Muscle layer of colon (tissue), 2 donors: ENCODE measurements at regions not wholly inside any gene's neighbourhood (a gene's known extent, or its start where the extent isn't known, plus 50 kb on each side); places are given as distances from the start of the nearest gene placed in this dataset.
"Not testable (repeated sequence)": the region's sequence is repeated elsewhere in the genome, so short reads cannot be mapped to it uniquely, and the experiment has no call there.

Experiments
- H3K27ac ChIP-seq: one replicate; pipeline ENCODE4 v1.7.0; 2013; ENCODE audit warnings: low read depth, mild to moderate bottlenecking, low read length, moderate library complexity
- H3K27me3 ChIP-seq, 2 donors: one replicate each; pipeline ENCODE4 v1.7.0; 2013; ENCODE audit warnings: low read length in 2 of 2, mild to moderate bottlenecking in 2 of 2; ENCODE audit not compliant: insufficient read depth in 2 of 2, control insufficient read depth in 1 of 2
- H3K36me3 ChIP-seq: one replicate; pipeline ENCODE4 v1.7.0; 2013; ENCODE audit warnings: mild to moderate bottlenecking, low read length; ENCODE audit not compliant: insufficient read depth
- H3K4me1 ChIP-seq: one replicate; pipeline ENCODE4 v1.7.0; 2013; ENCODE audit warnings: mild to moderate bottlenecking, low read length; ENCODE audit not compliant: insufficient read depth
- H3K4me3 ChIP-seq, 2 donors: one replicate each; pipeline ENCODE4 v1.7.0; 2013; ENCODE audit warnings: low read length in 2 of 2, low read depth in 1 of 2, mild to moderate bottlenecking in 1 of 2, moderate library complexity in 1 of 2
- H3K9ac ChIP-seq: one replicate; pipeline ENCODE4 v1.7.0; 2013; ENCODE audit warnings: low read length
- H3K9me3 ChIP-seq: one replicate; pipeline ENCODE4 v1.7.0; 2013; ENCODE audit warnings: mild to moderate bottlenecking, low read length
- donor health status: abdominal sarcoma.
- donor health status: Adenocarcinoma of cecum.

- H3K27ac ChIP-seq: no peak overlapping the region
- H3K4me1 ChIP-seq: no peaks in the 10 kb centered on the region
- no peaks in the 10 kb centered on the region for H3K36me3 ChIP-seq
- H3K27me3 ChIP-seq: no peaks in the 10 kb centered on the region
- no peak overlapping the region for H3K9ac ChIP-seq
- H3K4me3 ChIP-seq: no peak overlapping the region
- H3K9me3 ChIP-seq: no peaks in the 10 kb centered on the region
Observed at GRCh38 chr18:38670486-38670885, 1104.9 kb upstream of the CELF4 start.

GRCh38 chr18:38664929-38665328, 1099.3 kb upstream of the CELF4 start:
- no peak overlapping the region for H3K4me3 ChIP-seq
- no peaks in the 10 kb centered on the region for H3K4me1 ChIP-seq
- H3K9ac ChIP-seq: no peak overlapping the region
- no peaks in the 10 kb centered on the region for H3K9me3 ChIP-seq
- no peaks in the 10 kb centered on the region for H3K36me3 ChIP-seq
- no peak overlapping the region for H3K27ac ChIP-seq
- no peaks in the 10 kb centered on the region for H3K27me3 ChIP-seq

- no peaks in the 10 kb centered on the region for H3K4me1 ChIP-seq
- no peaks in the 10 kb centered on the region for H3K9me3 ChIP-seq
- no peak overlapping the region for H3K27ac ChIP-seq
- no peaks in the 10 kb centered on the region for H3K36me3 ChIP-seq
- H3K4me3 ChIP-seq: no peak overlapping the region
- H3K27me3 ChIP-seq: no peaks in the 10 kb centered on the region
- no peak overlapping the region for H3K9ac ChIP-seq
Observed at GRCh38 chr18:38663682-38664081, 1098.1 kb upstream of the CELF4 start.

DNA sequence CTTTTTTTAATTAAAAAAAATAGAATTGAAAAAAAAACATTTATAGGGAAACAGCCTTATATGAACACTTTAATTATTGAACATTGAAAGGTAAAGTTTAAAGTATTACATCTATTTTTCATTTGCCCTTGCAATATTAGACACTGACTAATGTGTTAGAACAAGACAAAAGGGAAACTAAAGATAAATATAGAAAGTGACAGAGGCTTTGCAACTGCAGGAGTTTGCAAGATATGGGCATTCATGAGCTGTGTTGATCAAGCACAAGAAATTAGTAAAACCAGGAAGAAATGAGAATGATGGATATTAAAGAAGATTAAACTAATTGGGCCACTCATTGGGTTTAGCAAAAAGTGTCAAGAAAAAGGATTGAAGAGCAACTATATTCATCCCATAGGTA, 1097.7 kb upstream of the CELF4 start:
- Histone ChIP-seq H3K27ac (no peak overlapping the region), H3K4me3 (no peak overlapping the region), H3K9ac (no peak overlapping the region), H3K9me3 (no peaks in the 10 kb centered on the region), H3K36me3 (no peaks in the 10 kb centered on the region), H3K27me3 (no peaks in the 10 kb centered on the region), H3K4me1 (no peaks in the 10 kb centered on the region)

- no peaks in the 10 kb centered on the region for H3K36me3 ChIP-seq
- H3K27me3 ChIP-seq: no peaks in the 10 kb centered on the region
- no peak overlapping the region for H3K9ac ChIP-seq
- H3K9me3 ChIP-seq: no peaks in the 10 kb centered on the region
- H3K27ac ChIP-seq: no peak overlapping the region
- H3K4me1 ChIP-seq: no peaks in the 10 kb centered on the region
- no peak overlapping the region for H3K4me3 ChIP-seq
Observed at GRCh38 chr18:38654946-38655345, 1089.3 kb upstream of the CELF4 start.

- Histone ChIP-seq H3K27ac (no peak overlapping the region), H3K27me3 (no peaks in the 10 kb centered on the region)
Observed at GRCh38 chr18:38651736-38652135, 1086.1 kb upstream of the CELF4 start.

GRCh38 chr18:38648179-38648578, 1082.6 kb upstream of the CELF4 start:
- Histone ChIP-seq H3K27ac (no peak overlapping the region), H3K9me3 (no peaks in the 10 kb centered on the region), H3K27me3 (no peaks in the 10 kb centered on the region), H3K4me1 (no peaks in the 10 kb centered on the region), H3K36me3 (no peaks in the 10 kb centered on the region), H3K4me3 (no peak overlapping the region), H3K9ac (no peak overlapping the region)

More at GRCh38 chr18:38651736-38652135, 1086.1 kb upstream of the CELF4 start:
- no peak overlapping the region for H3K9ac ChIP-seq
- H3K9me3 ChIP-seq: no peaks in the 10 kb centered on the region
- no peaks in the 10 kb centered on the region for H3K4me1 ChIP-seq
- no peaks in the 10 kb centered on the region for H3K36me3 ChIP-seq
- H3K4me3 ChIP-seq: no peak overlapping the region

GRCh38 chr18:38646296-38646695, 1080.7 kb upstream of the CELF4 start:
- H3K36me3 ChIP-seq: no peaks in the 10 kb centered on the region
- no peaks in the 10 kb centered on the region for H3K4me1 ChIP-seq
- H3K4me3 ChIP-seq: no peak overlapping the region
- H3K27ac ChIP-seq: no peak overlapping the region
- H3K9me3 ChIP-seq: no peaks in the 10 kb centered on the region
- no peaks in the 10 kb centered on the region for H3K27me3 ChIP-seq
- H3K9ac ChIP-seq: no peak overlapping the region

- Histone ChIP-seq H3K9ac (no peak overlapping the region), H3K4me3 (no peak overlapping the region), H3K4me1 (no peaks in the 10 kb centered on the region), H3K27ac (no peak overlapping the region), H3K27me3 (no peaks in the 10 kb centered on the region), H3K9me3 (no peaks in the 10 kb centered on the region), H3K36me3 (no peaks in the 10 kb centered on the region)
Observed at GRCh38 chr18:38644875-38645641, 1079.5 kb upstream of the CELF4 start.

DNA sequence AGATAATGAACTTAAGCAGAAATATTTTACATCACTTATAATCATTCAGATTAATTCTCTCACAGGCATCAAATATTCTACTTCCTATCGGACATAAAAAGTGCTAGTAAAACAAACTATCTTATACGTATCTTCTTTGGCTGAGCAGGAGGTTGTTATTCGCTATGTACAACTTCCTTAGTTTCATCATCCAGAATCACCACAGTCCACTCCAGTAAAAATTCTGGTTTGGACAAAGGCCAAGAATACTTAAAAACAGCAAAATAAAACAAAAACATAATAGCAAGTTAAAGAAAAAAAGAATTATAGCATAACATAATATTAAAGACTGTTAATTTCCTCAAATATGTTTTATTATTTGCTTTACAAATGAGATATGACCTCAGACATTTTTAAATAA, 1077.1 kb upstream of the CELF4 start:
- H3K36me3 ChIP-seq: no peaks in the 10 kb centered on the region
- H3K4me1 ChIP-seq: no peaks in the 10 kb centered on the region
- H3K27me3 ChIP-seq: no peaks in the 10 kb centered on the region
- no peak overlapping the region for H3K9ac ChIP-seq
- no peaks in the 10 kb centered on the region for H3K9me3 ChIP-seq
- H3K27ac ChIP-seq: no peak overlapping the region
- H3K4me3 ChIP-seq: no peak overlapping the region

DNA sequence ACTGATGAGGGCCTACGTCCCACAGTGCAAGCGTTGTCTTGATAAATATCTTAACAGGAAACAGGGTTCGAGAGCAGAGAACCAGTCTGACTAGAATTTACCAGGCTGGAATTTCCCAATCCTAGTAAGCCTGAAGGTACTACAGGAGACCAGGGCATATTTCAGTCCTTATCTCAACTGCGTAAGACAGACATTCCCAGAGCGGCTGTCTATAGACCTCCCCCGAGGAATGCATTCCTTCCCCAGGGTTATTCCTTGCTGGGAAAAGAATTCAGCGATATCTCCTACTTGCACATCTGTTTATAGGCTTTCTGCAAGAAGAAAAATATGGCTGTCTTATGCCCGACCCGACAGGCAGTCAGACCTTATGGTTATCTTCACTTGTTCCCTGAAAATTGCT, 1074.1 kb upstream of the CELF4 start:
- not testable (repeated sequence) for H3K4me1 ChIP-seq, H3K9me3 ChIP-seq, H3K4me3 ChIP-seq

GRCh38 chr18:38635709-38636430, 1070.3 kb upstream of the CELF4 start:
- Histone ChIP-seq H3K9ac (no peak overlapping the region), H3K27ac (no peak overlapping the region), H3K36me3 (no peaks in the 10 kb centered on the region), H3K4me3 (no peak overlapping the region), H3K9me3 (no peaks in the 10 kb centered on the region), H3K4me1 (no peaks in the 10 kb centered on the region), H3K27me3 (no peaks in the 10 kb centered on the region)

More for the DNA sequence above, 1074.1 kb upstream of the CELF4 start:
- not testable (repeated sequence) for H3K9ac ChIP-seq, H3K27ac ChIP-seq, H3K36me3 ChIP-seq, H3K27me3 ChIP-seq
